ENCODE measurements at regions not wholly inside any gene's neighbourhood (a gene's known extent, or its start where the extent isn't known, plus 50 kb on each side); places are given as distances from the start of the nearest gene placed in this dataset.

DNA sequence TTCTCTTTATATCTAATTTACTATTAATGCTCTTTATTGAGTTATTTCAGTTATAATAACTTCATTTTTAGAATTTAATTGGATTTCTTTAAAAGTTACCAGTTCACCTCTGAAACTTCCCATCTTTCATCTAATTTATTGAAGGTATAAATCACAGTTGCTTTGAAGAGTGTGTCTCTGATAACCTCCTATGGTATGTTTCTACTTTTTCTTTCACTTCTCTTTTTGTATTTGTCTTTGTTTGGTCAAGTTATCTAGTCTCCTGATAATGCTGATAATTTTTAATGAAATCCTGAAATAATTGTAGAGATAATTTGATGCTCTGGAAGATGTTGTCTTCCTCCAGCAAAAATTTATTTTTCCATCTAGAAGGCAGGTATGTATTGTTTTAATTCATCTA is 141.6 kb upstream of the NPY2R start:
- H3K79me2 ChIP-seq (ENCODE audit: control insufficient read depth, insufficient read depth, low read length), result no peaks in the 10 kb centered on the region
- no peak overlapping the region for H3K4me3 ChIP-seq
- no peak overlapping the region for H3K9ac ChIP-seq (ENCODE audit: insufficient read depth in 1 of 2, low read depth in 2 of 2, low read length in 2 of 2)
- no peak overlapping the region for H2AFZ ChIP-seq (ENCODE audit: low read depth, low read length)
- H3K9me1 ChIP-seq (ENCODE audit: control insufficient read depth, insufficient read depth, low read length), result no peaks in the 10 kb centered on the region
- no peaks in the 10 kb centered on the region for H3K4me1 ChIP-seq (replicated peaks in 1 of 2; ENCODE audit: control insufficient read depth in 2 of 2, insufficient read depth in 2 of 2, low read length in 2 of 2)
- TF ChIP-seq BRCA1 (IDR thresholded peaks at IDR 0.05) (no peak), BRCA1 (CRISPR knock-in tag; IDR thresholded peaks at IDR 0.05) (no peak), GABPB1 (CRISPR knock-in tag; IDR thresholded peaks at IDR 0.05) (no peak), FOSL1 (tag; conservative IDR thresholded peaks at IDR 0.05) (no peak), CREBBP (IDR thresholded peaks at IDR 0.05; ENCODE audit: low read depth, low read length) (no peak)
- H3K36me3 ChIP-seq (ENCODE audit: control insufficient read depth, insufficient read depth, low read length), result no peaks in the 10 kb centered on the region
- no peak overlapping the region for H3K4me2 ChIP-seq (ENCODE audit: insufficient read depth, low read length)
- in situ Hi-C loops (cut with MboI) (no loop called here), intact Hi-C loops (cut with micrococcal nuclease) (no loop called here)
- no TSS peak for BruUV-seq (replicated peaks)
- POLR2A ChIA-PET, result no interaction called here
- H3K27ac ChIP-seq (ENCODE audit: extremely low read depth, low read depth, low read length), result no peak overlapping the region
- no peaks in the 10 kb centered on the region for H3K27me3 ChIP-seq (ENCODE audit: control insufficient read depth in 2 of 2, insufficient read depth in 2 of 2, low read length in 2 of 2)
- DNase-seq (ENCODE audit: extremely low read depth in 1 of 4, low spot score in 3 of 4), result no peak
- no peak for FAIRE-seq
- no peaks in the 10 kb centered on the region for H3K9me3 ChIP-seq (replicated peaks; ENCODE audit: control insufficient read depth, insufficient read depth, low read depth, low read length)
- CTCF ChIA-PET (ENCODE audit: low intra/inter-chr PET ratio), result no interaction called here
- H4K20me1 ChIP-seq (replicated peaks; ENCODE audit: control insufficient read depth, insufficient read depth, low read length), result no peaks in the 10 kb centered on the region
- no peak for ATAC-seq

DNA sequence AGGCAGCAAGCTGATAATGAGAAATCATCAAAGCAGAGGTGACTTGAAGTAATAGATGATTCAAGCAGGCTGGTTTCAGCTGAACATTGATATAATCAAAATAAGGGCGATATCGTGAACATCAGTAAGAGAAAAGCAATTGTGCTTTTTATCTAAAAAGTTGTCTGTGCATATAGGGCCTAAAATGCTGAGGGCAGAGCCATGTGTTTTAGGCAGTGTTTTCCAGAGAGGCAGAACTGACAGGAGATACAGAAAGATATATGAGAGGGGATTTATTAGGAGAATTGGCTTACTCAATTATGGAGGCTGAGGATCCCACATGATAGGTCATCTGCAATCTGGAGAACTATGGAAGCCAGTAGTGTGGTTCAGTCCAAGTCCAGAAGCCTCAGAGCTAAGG is 136.5 kb upstream of the NPY2R start:
- Histone ChIP-seq H3K27me3 (ENCODE audit: control insufficient read depth in 2 of 2, insufficient read depth in 2 of 2, low read length in 2 of 2) (no peaks in the 10 kb centered on the region), H3K9me3 (replicated peaks; ENCODE audit: control insufficient read depth, insufficient read depth, low read depth, low read length) (no peaks in the 10 kb centered on the region), H3K4me2 (ENCODE audit: insufficient read depth, low read length) (no peak overlapping the region), H3K27ac (ENCODE audit: extremely low read depth, low read depth, low read length) (no peak overlapping the region), H3K4me3 (no peak overlapping the region), H3K9me1 (ENCODE audit: control insufficient read depth, insufficient read depth, low read length) (no peaks in the 10 kb centered on the region), H3K9ac (ENCODE audit: insufficient read depth in 1 of 2, low read depth in 2 of 2, low read length in 2 of 2) (no peak overlapping the region), H3K4me1 (replicated peaks in 1 of 2; ENCODE audit: control insufficient read depth in 2 of 2, insufficient read depth in 2 of 2, low read length in 2 of 2) (no peaks in the 10 kb centered on the region), H3K79me2 (ENCODE audit: control insufficient read depth, insufficient read depth, low read length) (no peaks in the 10 kb centered on the region), H4K20me1 (replicated peaks; ENCODE audit: control insufficient read depth, insufficient read depth, low read length) (no peaks in the 10 kb centered on the region), H2AFZ (ENCODE audit: low read depth, low read length) (no peak overlapping the region), H3K36me3 (ENCODE audit: control insufficient read depth, insufficient read depth, low read length) (no peaks in the 10 kb centered on the region)
- ChIA-PET CTCF (ENCODE audit: low intra/inter-chr PET ratio) (no interaction called here), POLR2A (no interaction called here)
- BruUV-seq (replicated peaks), result no TSS peak
- ATAC-seq, result no peak
- FAIRE-seq, result no peak
- DNase-seq (ENCODE audit: extremely low read depth in 1 of 4, low spot score in 3 of 4), result no peak
- in situ Hi-C loops (cut with MboI), result no loop called here
- WGBS (ENCODE audit: insufficient coverage, low coverage, missing lambda C conversion rate), result 0% methylated on average over 2 of the region's 2 CpGs
- intact Hi-C loops (cut with micrococcal nuclease), result no loop called here
- TF ChIP-seq NCOA6 (IDR thresholded peaks at IDR 0.05) (no peak), OTX1 (CRISPR knock-in tag; IDR thresholded peaks at IDR 0.05) (no peak), POLR2G (IDR thresholded peaks at IDR 0.05; ENCODE audit: low read depth, low read length) (no peak), HNRNPH1 (optimal IDR thresholded peaks at IDR 0.05; ENCODE audit: low read depth, low read length) (no peak), PCBP1 (IDR thresholded peaks at IDR 0.05; ENCODE audit: low read depth, low read length, poor library complexity, severe bottlenecking) (no peak)
- TF ChIP-seq, protein P1, sequence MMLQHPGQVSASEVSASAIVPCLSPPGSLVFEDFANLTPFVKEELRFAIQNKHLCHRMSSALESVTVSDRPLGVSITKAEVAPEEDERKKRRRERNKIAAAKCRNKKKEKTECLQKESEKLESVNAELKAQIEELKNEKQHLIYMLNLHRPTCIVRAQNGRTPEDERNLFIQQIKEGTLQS (IDR thresholded peaks at IDR 0.05), result no peak
- TF ChIP-seq, protein P1 (CRISPR knock-in tag; conservative IDR thresholded peaks at IDR 0.05), result no peak
- TF ChIP-seq, protein P2, sequence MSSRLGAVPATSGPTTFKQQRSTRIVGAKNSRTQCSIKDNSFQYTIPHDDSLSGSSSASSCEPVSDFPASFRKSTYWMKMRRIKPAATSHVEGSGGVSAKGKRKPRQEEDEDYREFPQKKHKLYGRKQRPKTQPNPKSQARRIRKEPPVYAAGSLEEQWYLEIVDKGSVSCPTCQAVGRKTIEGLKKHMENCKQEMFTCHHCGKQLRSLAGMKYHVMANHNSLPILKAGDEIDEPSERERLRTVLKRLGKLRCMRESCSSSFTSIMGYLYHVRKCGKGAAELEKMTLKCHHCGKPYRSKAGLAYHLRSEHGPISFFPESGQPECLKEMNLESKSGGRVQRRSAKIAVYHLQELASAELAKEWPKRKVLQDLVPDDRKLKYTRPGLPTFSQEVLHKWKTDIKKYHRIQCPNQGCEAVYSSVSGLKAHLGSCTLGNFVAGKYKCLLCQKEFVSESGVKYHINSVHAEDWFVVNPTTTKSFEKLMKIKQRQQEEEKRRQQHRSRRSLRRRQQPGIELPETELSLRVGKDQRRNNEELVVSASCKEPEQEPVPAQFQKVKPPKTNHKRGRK (tag; IDR thresholded peaks at IDR 0.05), result no peak
- TF ChIP-seq, protein P3, sequence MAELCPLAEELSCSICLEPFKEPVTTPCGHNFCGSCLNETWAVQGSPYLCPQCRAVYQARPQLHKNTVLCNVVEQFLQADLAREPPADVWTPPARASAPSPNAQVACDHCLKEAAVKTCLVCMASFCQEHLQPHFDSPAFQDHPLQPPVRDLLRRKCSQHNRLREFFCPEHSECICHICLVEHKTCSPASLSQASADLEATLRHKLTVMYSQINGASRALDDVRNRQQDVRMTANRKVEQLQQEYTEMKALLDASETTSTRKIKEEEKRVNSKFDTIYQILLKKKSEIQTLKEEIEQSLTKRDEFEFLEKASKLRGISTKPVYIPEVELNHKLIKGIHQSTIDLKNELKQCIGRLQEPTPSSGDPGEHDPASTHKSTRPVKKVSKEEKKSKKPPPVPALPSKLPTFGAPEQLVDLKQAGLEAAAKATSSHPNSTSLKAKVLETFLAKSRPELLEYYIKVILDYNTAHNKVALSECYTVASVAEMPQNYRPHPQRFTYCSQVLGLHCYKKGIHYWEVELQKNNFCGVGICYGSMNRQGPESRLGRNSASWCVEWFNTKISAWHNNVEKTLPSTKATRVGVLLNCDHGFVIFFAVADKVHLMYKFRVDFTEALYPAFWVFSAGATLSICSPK (IDR thresholded peaks at IDR 0.05; ENCODE audit: borderline replicate concordance), result no peak

Data from K562 (cell line).